Fibroblast of lung (primary cell): ENCODE measurements at regions not wholly inside any gene's neighbourhood (a gene's known extent, or its start where the extent isn't known, plus 50 kb on each side); places are given as distances from the start of the nearest gene placed in this dataset.
"Not testable (repeated sequence)": the region's sequence is repeated elsewhere in the genome, so short reads cannot be mapped to it uniquely, and the experiment has no call there.

ENCODE experiments used
- DNase-seq, 2 donors: peaks; one replicate each; pipeline versions ENCODE4 v3.0.0 to v3.0.0-alpha.2; 2010; ENCODE audit warnings: low read depth in 2 of 2
- H2AFZ ChIP-seq: 2 replicates; pipeline ENCODE4 v1.5.1; 2012; ENCODE audit warnings: low read length, control low read depth, inconsistent platforms
- H3K27ac ChIP-seq: 2 replicates; pipeline ENCODE4 v1.5.1; 2011; ENCODE audit warnings: low read length, control low read depth; ENCODE audit not compliant: insufficient read depth
- H3K27me3 ChIP-seq: 2 replicates; pipeline ENCODE4 v1.5.1; 2011; ENCODE audit warnings: mild to moderate bottlenecking, low read length; ENCODE audit not compliant: control insufficient read depth, insufficient read depth
- H3K36me3 ChIP-seq: 2 replicates; pipeline ENCODE4 v1.5.1; 2011; ENCODE audit warnings: low read length; ENCODE audit not compliant: control insufficient read depth, insufficient read depth
- H3K4me1 ChIP-seq: 2 replicates; pipeline ENCODE4 v1.5.1; 2011; ENCODE audit warnings: low read length; ENCODE audit not compliant: control insufficient read depth, insufficient read depth; ENCODE audit errors: extremely low read depth
- H3K4me2 ChIP-seq: 2 replicates; pipeline ENCODE4 v1.5.1; 2011; ENCODE audit warnings: low read length, control low read depth; ENCODE audit not compliant: insufficient read depth; ENCODE audit errors: extremely low read depth
- H3K4me3 ChIP-seq, 4 experiments: fragments of 200-600 bp in 1 of 4; sonication (generic) in 1 of 4; replicated peaks in 1 of 4; 2 replicates each; pipeline ENCODE4 v1.5.1; 2011 to 2016; ENCODE audit warnings: low read length in 4 of 4, low read depth in 3 of 4, mild to moderate bottlenecking in 3 of 4, control low read depth in 2 of 4, inconsistent platforms in 1 of 4, mixed read lengths in 1 of 4; ENCODE audit not compliant: insufficient read depth in 1 of 4; ENCODE audit errors: control extremely low read depth in 1 of 4
- H3K79me2 ChIP-seq: 2 replicates; pipeline ENCODE4 v1.5.1; 2012; ENCODE audit warnings: mild to moderate bottlenecking, low read length, inconsistent platforms; ENCODE audit not compliant: control insufficient read depth, insufficient read depth
- H3K9ac ChIP-seq: 2 replicates; pipeline ENCODE4 v1.5.1; 2011; ENCODE audit warnings: mild to moderate bottlenecking, low read length, control low read depth; ENCODE audit not compliant: insufficient read depth
- H3K9me3 ChIP-seq: 2 replicates; pipeline ENCODE4 v1.5.1; 2012; ENCODE audit warnings: low read depth, low read length; ENCODE audit not compliant: control insufficient read depth, insufficient read depth
- H4K20me1 ChIP-seq: 2 replicates; pipeline ENCODE4 v1.5.1; 2011; ENCODE audit warnings: low read length; ENCODE audit not compliant: control insufficient read depth, insufficient read depth; ENCODE audit errors: extremely low read depth
- EZH2 ChIP-seq: IDR thresholded peaks from 2 replicates; pipeline ENCODE4 v1.5.1; 2012; ENCODE audit warnings: low read length, control low read depth, mild to moderate bottlenecking; ENCODE audit errors: missing control alignments
- TF ChIP-seq, protein P1 (sequence below), 2 donors: IDR thresholded peaks in 1 of 2; conservative IDR thresholded peaks in 1 of 2; 1 replicate in 1 of 2; 2 replicates in 1 of 2; pipeline ENCODE4 v1.5.1; 2011 to 2012; ENCODE audit warnings: low read length in 2 of 2, control low read depth in 1 of 2, inconsistent platforms in 1 of 2, low read depth in 1 of 2, mild to moderate bottlenecking in 1 of 2

DNA sequence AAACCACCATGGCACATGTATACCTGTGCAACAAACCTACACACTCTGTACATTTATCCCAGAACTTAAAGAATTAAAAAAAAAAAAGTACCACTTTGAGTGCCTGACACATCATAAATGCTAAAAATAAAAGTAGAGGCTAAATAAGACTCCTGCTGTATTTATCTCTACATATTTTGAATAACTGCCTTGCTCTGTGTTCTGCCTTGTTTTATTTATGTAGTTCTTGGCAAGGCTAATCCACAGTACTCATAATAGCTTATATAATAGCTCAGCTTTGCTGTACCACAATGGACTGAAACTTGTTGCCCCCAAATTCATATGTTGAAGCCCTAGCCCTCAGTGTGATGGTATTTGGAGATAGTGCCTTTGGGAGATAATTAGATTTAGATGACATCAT lies 95.4 kb upstream of the ADAMTS9 start:
- DNase-seq: no peak
- H3K4me1 ChIP-seq: no peaks in the 10 kb centered on the region
- H4K20me1 ChIP-seq: no peaks in the 10 kb centered on the region
- H3K27me3 ChIP-seq: no peaks in the 10 kb centered on the region
- no peak overlapping the region for H3K4me3 ChIP-seq
- TF ChIP-seq, protein P1, sequence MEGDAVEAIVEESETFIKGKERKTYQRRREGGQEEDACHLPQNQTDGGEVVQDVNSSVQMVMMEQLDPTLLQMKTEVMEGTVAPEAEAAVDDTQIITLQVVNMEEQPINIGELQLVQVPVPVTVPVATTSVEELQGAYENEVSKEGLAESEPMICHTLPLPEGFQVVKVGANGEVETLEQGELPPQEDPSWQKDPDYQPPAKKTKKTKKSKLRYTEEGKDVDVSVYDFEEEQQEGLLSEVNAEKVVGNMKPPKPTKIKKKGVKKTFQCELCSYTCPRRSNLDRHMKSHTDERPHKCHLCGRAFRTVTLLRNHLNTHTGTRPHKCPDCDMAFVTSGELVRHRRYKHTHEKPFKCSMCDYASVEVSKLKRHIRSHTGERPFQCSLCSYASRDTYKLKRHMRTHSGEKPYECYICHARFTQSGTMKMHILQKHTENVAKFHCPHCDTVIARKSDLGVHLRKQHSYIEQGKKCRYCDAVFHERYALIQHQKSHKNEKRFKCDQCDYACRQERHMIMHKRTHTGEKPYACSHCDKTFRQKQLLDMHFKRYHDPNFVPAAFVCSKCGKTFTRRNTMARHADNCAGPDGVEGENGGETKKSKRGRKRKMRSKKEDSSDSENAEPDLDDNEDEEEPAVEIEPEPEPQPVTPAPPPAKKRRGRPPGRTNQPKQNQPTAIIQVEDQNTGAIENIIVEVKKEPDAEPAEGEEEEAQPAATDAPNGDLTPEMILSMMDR (conservative IDR thresholded peaks at IDR 0.05 in 1 of 2, IDR thresholded peaks at IDR 0.05 in 1 of 2; ENCODE audit: low read depth in 1 of 2, low read length in 2 of 2): no peak
- no peak for TF ChIP-seq EZH2
- no peaks in the 10 kb centered on the region for H3K79me2 ChIP-seq
- no peak overlapping the region for H3K9ac ChIP-seq
- H2AFZ ChIP-seq: no peak overlapping the region
- no peak overlapping the region for H3K4me2 ChIP-seq
- H3K9me3 ChIP-seq: no peaks in the 10 kb centered on the region
- no peak overlapping the region for H3K27ac ChIP-seq
- no peaks in the 10 kb centered on the region for H3K36me3 ChIP-seq

DNA sequence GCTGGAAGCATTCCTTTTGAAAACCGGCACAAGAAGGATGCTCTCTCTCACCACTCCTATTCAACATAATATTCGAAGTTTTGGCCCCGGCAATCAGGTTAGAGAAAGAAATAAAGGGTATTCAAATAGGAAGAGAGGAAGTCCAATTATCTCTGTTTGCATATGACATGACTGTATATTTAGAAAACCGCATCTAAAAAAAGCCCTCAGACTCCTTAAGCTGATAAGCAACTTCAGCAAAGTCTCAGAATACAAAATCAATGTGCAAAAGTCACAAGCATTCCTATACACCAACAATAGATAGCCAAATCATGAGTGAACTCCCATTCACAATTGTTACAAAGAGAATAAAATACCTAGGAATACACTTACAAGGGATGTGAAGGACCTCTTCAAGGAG lies 93.1 kb upstream of the ADAMTS9 start:
- H3K9me3 ChIP-seq, H2AFZ ChIP-seq, H4K20me1 ChIP-seq, DNase-seq, H3K4me3 ChIP-seq, H3K4me2 ChIP-seq, H3K4me1 ChIP-seq, H3K27ac ChIP-seq, H3K9ac ChIP-seq, H3K36me3 ChIP-seq, H3K27me3 ChIP-seq, H3K79me2 ChIP-seq: not testable (repeated sequence)

DNA sequence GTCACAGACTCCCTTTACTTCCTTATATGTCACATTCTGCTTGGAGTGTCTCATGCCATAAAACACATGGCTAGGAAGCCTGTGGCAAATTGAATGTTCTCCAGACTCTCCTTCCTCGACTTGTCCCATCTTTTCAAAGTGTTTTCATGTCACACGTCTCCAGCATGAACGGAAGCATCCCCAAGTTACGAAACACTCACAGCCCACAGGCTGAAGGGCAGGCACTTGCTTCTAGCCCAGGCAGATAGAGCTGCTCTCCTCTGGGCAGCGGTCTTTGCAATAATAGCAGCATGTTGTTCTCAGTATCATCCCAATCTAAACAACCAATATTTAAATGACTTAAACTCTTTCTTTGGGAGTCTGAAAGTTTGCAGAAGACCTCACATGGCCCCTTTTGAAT lies 85.3 kb upstream of the ADAMTS9 start:
- Histone ChIP-seq H3K4me2 (no peak overlapping the region), H3K36me3 (no peaks in the 10 kb centered on the region), H3K9me3 (no peaks in the 10 kb centered on the region), H2AFZ (no peak overlapping the region), H4K20me1 (no peaks in the 10 kb centered on the region), H3K79me2 (no peaks in the 10 kb centered on the region), H3K4me3 (no peak overlapping the region), H3K4me1 (no peaks in the 10 kb centered on the region), H3K27ac (no peak overlapping the region), H3K27me3 (no peaks in the 10 kb centered on the region), H3K9ac (no peak overlapping the region)
- TF ChIP-seq, protein P1 (conservative IDR thresholded peaks at IDR 0.05 in 1 of 2, IDR thresholded peaks at IDR 0.05 in 1 of 2; ENCODE audit: low read depth in 1 of 2, low read length in 2 of 2): no peak
- no peak for TF ChIP-seq EZH2
- peak in 1 of 2 donors; percentile 27 for DNase-seq
